Natural killer cell treated with Interleukin-12 subunit alpha and Interleukin-12 subunit beta and Interleukin-15 and Interleukin-18, amount 100 ng/mL, for 72 hours (primary cell): ENCODE measurements at regions not wholly inside any gene's neighbourhood (a gene's known extent, or its start where the extent isn't known, plus 50 kb on each side); places are given as distances from the start of the nearest gene placed in this dataset.

Experiments used
- ATAC-seq, 2 donors: fragments of 150-1000 bp; cut with Tn5 transposase in 1 of 2; sonication (Bioruptor Pico), chemical (Tn5 transposase) in 1 of 2; 2 replicates each; pipeline ENCODE4 v1.10.0; 2021
- DNase-seq: peaks from one replicate; pipeline ENCODE4 v3.0.0; 2022; ENCODE audit warnings: low spot score
- H3K27ac Mint-ChIP-seq, 2 donors: 1 replicate in 1 of 2; 2 replicates in 1 of 2; pipeline ENCODE4 v1.8.0; 2022; ENCODE audit warnings: mixed read lengths in 2 of 2, mild to moderate bottlenecking in 1 of 2, moderate library complexity in 1 of 2
- H3K27me3 Mint-ChIP-seq, 2 donors: 1 replicate in 1 of 2; 2 replicates in 1 of 2; pipeline ENCODE4 v1.8.0; 2022; ENCODE audit warnings: mixed read lengths in 2 of 2
- H3K36me3 Mint-ChIP-seq: one replicate; pipeline ENCODE4 v1.8.0; 2022; ENCODE audit warnings: mixed read lengths
- H3K4me1 Mint-ChIP-seq, 2 donors: 1 replicate in 1 of 2; 2 replicates in 1 of 2; pipeline ENCODE4 v1.8.0; 2022; ENCODE audit warnings: low read depth in 2 of 2, mixed read lengths in 2 of 2, mild to moderate bottlenecking in 1 of 2
- H3K4me3 Mint-ChIP-seq: one replicate; pipeline ENCODE4 v1.8.0; 2022; ENCODE audit warnings: mixed read lengths
- H3K9me3 Mint-ChIP-seq: 2 replicates; pipeline ENCODE4 v1.8.0; 2022; ENCODE audit warnings: mixed read lengths

DNA sequence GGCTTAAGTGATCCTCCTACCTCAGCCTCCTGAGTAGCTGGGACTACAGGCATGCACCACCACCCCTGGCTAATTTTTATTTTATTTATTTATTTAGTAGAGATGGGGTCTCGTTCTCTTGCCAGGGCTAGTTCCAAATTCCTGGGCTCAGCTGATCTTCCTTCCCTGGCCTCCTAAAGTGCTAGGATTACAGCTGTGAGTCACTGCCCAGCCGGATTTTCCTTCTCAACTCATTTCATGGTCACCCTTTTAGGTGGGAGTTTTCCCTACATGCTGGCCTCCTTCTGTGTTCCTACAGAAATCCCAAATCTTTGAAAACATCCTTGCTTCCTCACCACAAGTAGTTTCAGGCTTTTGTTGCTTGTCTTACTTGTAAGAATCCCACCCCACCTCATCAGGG is 102.1 kb upstream of the SIAH1 start:
- Mint-ChIP-seq H3K36me3 (no peaks in the 10 kb centered on the region), H3K27ac (no peak overlapping the region), H3K4me3 (no peak overlapping the region), H3K27me3 (peaks cover 12 to 18% of the 10 kb centered on the region in 2 donors), H3K9me3 (no peaks in the 10 kb centered on the region), H3K4me1 (peaks cover 0 to 4% of the 10 kb centered on the region in 2 donors)
- ATAC-seq (no peak), DNase-seq (no peak)

- ATAC-seq (no peak), DNase-seq (no peak)
- Mint-ChIP-seq H3K9me3 (no peaks in the 10 kb centered on the region), H3K27ac (peak overlapping the region in 1 of 2 donors; percentile 32), H3K4me3 (no peak overlapping the region), H3K4me1 (peaks cover 14 to 17% of the 10 kb centered on the region in 2 donors), H3K36me3 (no peaks in the 10 kb centered on the region), H3K27me3 (peaks cover 8 to 10% of the 10 kb centered on the region in 2 donors)
Measured at GRCh38 chr16:48481772-48482171, 96.6 kb upstream of the SIAH1 start.

GRCh38 chr16:48481211-48481610 is 96.0 kb upstream of the SIAH1 start:
- ATAC-seq (no peak), DNase-seq (no peak)
- peaks cover 14 to 17% of the 10 kb centered on the region in 2 donors for H3K4me1 Mint-ChIP-seq
- H3K27ac Mint-ChIP-seq, result peak overlapping the region in 1 of 2 donors; percentile 32
- H3K4me3 Mint-ChIP-seq, result no peak overlapping the region
- H3K36me3 Mint-ChIP-seq, result no peaks in the 10 kb centered on the region
- H3K27me3 Mint-ChIP-seq, result peaks cover 8 to 10% of the 10 kb centered on the region in 2 donors
- no peaks in the 10 kb centered on the region for H3K9me3 Mint-ChIP-seq

DNA sequence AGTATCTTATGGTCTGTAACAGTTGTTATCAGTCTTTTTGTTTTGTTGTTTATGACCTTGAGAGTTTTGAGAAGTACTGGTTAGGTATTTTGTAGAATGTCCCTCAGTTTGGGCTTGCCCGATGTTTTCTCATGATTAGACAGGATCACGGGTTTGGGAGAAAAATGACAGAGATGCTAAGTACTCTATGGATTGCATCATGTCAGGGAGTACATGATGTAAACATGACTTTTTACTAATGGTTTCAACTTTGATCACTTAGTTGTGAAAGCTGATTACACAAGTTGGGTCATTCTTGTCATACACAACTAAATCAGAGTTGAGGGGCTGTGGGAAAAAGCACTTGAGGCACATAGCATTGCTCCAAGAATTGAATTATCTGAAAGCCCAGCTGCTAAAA is 94.7 kb upstream of the SIAH1 start:
- H3K4me3 Mint-ChIP-seq, result peak overlapping the region; percentile 30
- no peak for DNase-seq
- H3K27ac Mint-ChIP-seq, result peak overlapping the region in 1 of 2 donors; percentile 81
- H3K9me3 Mint-ChIP-seq, result peaks cover 7% of the 10 kb centered on the region
- peaks cover 8 to 14% of the 10 kb centered on the region in 2 donors for H3K27me3 Mint-ChIP-seq
- peak; percentile 49 to 85 for ATAC-seq
- peaks cover 14 to 17% of the 10 kb centered on the region in 2 donors for H3K4me1 Mint-ChIP-seq
- H3K36me3 Mint-ChIP-seq, result no peaks in the 10 kb centered on the region

GRCh38 chr16:48479329-48479728 is 94.1 kb upstream of the SIAH1 start:
- ATAC-seq (no peak), DNase-seq (no peak)
- H3K27ac Mint-ChIP-seq, result no peak overlapping the region
- H3K9me3 Mint-ChIP-seq, result peaks cover 7% of the 10 kb centered on the region
- H3K27me3 Mint-ChIP-seq, result peaks cover 8 to 14% of the 10 kb centered on the region in 2 donors
- no peaks in the 10 kb centered on the region for H3K36me3 Mint-ChIP-seq
- peaks cover 14 to 17% of the 10 kb centered on the region in 2 donors for H3K4me1 Mint-ChIP-seq
- H3K4me3 Mint-ChIP-seq, result no peak overlapping the region

DNA sequence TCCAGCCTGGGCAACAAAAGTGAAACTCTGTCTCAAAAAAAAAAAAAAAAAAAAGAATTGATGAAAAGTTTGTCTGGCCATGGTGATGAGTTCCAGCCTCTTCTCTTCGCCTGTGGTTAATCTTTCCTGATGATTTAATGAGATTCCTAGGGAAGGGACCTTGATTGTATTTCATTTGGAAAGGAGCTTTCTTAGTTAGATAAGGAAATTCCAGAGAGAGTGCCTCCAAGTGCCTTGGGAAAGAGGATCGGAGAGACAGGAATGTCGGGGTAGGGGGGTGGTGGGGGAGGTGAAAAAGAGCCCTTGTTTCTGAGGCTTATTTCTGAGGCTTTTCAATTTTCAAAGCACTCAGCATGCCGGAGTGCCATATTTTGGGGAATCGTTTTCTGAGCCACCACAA is 93.2 kb upstream of the SIAH1 start:
- no peak overlapping the region for H3K27ac Mint-ChIP-seq
- H3K4me3 Mint-ChIP-seq, result no peak overlapping the region
- ATAC-seq, result no peak
- H3K9me3 Mint-ChIP-seq, result peaks cover 7% of the 10 kb centered on the region
- peaks cover 8 to 10% of the 10 kb centered on the region in 2 donors for H3K27me3 Mint-ChIP-seq
- H3K4me1 Mint-ChIP-seq, result peaks cover 15 to 17% of the 10 kb centered on the region in 2 donors
- H3K36me3 Mint-ChIP-seq, result peaks cover 5% of the 10 kb centered on the region
- DNase-seq, result no peak

GRCh38 chr16:48471435-48471834 is 86.2 kb upstream of the SIAH1 start:
- H3K4me3 Mint-ChIP-seq, result no peak overlapping the region
- peaks cover 6% of the 10 kb centered on the region for H3K36me3 Mint-ChIP-seq
- no peak overlapping the region for H3K27ac Mint-ChIP-seq
- DNase-seq (no peak), ATAC-seq (no peak)
- peaks cover 0 to 4% of the 10 kb centered on the region in 2 donors for H3K27me3 Mint-ChIP-seq
- H3K9me3 Mint-ChIP-seq, result peaks cover 7% of the 10 kb centered on the region
- peaks cover 0 to 5% of the 10 kb centered on the region in 2 donors for H3K4me1 Mint-ChIP-seq

DNA sequence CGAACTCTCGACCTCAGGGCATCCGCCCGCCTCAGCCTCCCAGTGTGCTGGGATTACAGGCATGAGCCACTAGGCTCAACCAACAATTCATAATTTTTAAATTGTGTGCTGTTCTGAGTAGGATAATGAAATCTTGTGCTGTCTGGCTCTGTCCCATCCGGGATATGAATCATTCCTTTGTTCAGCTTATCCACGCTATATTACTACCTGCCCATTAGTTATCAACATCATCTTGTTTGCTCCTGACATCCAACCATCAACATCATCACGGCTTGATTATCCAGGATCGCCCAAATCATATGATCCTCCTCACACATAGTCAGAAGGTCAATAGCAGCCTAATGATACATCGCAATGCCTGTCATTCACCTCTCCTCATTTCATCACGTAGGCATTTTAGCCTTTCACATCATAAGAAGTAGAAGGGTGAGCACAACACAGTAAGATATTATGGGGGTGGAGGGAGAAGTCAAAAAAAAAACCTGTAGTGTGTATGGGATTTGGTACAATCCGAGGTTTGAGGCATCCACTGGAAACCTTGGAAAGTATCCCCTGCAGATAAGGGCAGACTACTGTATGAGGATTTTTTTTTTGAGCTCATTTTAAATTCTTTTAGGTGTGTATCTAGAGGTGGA is 77.0 kb upstream of the SIAH1 start:
- H3K27me3 Mint-ChIP-seq, result peaks cover 6 to 9% of the 10 kb centered on the region in 2 donors
- H3K4me3 Mint-ChIP-seq, result no peak overlapping the region
- peaks cover 11% of the 10 kb centered on the region for H3K9me3 Mint-ChIP-seq
- H3K36me3 Mint-ChIP-seq, result peaks cover 14% of the 10 kb centered on the region
- H3K4me1 Mint-ChIP-seq, result peaks cover 32 to 34% of the 10 kb centered on the region in 2 donors
- no peak overlapping the region for H3K27ac Mint-ChIP-seq
- ATAC-seq (no peak), DNase-seq (no peak)

DNA sequence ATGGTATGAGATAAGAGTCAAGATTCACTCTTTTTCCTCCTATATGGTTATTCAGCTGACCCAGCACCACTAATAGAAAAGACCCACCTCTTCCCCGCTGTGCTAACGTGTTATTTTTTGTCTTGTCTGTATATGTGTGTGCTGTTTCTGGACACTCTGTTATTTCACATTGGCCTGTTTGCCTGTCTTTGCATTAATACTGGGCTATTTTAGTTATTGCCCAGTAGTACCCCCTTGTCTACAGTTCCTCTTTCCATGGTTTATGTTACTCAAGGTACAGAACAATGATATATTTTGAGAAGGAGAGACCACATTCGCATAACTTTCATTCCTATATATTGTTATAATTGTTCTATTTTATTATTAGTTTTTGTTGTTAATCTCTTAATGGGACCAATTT is 74.0 kb upstream of the SIAH1 start:
- Mint-ChIP-seq H3K36me3 (peaks cover 9% of the 10 kb centered on the region), H3K27ac (peak overlapping the region; percentile 42 to 43), H3K9me3 (peaks cover 8% of the 10 kb centered on the region), H3K4me1 (peaks cover 37 to 39% of the 10 kb centered on the region in 2 donors), H3K4me3 (peak overlapping the region; percentile 46), H3K27me3 (peaks cover 0 to 6% of the 10 kb centered on the region in 2 donors)
- ATAC-seq (no peak), DNase-seq (no peak)

- no peaks in the 10 kb centered on the region for H3K27me3 Mint-ChIP-seq
- DNase-seq, result no peak
- H3K36me3 Mint-ChIP-seq, result no peaks in the 10 kb centered on the region
- no peak overlapping the region for H3K27ac Mint-ChIP-seq
- ATAC-seq, result no peak
- H3K4me1 Mint-ChIP-seq, result peaks cover 22% of the 10 kb centered on the region in 2 donors
- no peaks in the 10 kb centered on the region for H3K9me3 Mint-ChIP-seq
- no peak overlapping the region for H3K4me3 Mint-ChIP-seq
Measured at GRCh38 chr16:48454051-48454450, 68.8 kb upstream of the SIAH1 start.

DNA sequence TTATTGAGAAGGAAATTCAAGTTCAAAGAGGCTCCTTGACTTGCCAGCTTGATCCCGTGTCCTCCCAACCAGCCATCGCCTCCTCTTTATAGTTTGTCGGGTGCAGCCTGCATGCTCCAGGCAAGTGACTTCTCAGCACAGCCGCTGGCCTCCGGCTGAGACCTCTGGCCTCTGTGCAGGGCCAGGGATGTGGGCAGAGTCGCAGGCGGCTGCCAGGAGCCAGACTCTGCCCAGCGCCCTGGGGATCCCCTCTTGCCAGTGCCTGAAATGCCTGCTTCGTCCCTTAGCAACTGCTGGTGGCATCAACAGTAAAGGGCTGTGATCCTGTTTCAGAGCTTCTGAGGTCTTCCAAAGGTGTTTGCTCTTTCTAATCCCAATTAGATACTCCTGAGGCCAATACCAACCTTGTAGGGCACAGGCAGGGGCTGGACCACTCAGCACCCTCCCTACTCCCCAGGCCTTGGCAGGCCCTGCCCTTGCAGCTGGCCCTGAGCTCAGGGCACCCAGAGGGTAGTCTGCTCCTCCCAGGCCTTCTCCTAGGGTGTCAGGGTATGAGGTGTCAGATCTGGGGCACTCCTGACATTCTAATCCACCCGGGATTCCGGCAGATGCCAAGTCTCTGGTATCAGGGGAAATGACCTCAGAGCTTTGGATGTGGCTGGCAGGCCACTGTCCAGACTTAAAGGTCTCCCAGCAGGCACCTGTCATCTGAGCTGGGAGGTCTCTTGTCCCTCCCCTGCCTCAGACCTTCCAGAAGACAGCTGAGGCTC is 68.0 kb upstream of the SIAH1 start:
- no peaks in the 10 kb centered on the region for H3K9me3 Mint-ChIP-seq
- no peaks in the 10 kb centered on the region for H3K36me3 Mint-ChIP-seq
- H3K27ac Mint-ChIP-seq, result no peak overlapping the region
- H3K27me3 Mint-ChIP-seq, result no peaks in the 10 kb centered on the region
- no peak overlapping the region for H3K4me3 Mint-ChIP-seq
- peaks cover 13 to 14% of the 10 kb centered on the region in 2 donors for H3K4me1 Mint-ChIP-seq
- ATAC-seq (no peak), DNase-seq (no peak)

DNA sequence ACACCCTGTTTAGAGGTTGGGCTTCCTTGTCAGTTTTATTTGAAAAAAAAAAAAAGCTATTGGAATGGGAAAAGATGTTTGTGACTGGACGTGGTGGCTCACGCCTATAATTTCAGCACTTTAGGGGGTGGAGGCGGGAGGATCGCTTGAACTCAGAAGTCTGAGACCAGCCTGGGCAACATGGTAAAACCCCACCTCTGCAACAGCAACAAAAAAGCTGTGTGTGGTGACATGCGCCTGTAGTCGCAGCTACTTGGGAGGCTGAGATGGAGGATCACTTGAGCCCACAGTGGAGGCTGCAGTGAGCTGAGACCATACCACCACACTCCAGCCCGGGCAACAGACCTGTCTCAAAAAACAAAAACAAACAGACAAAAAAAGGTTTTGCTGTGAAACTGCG is 66.1 kb upstream of the SIAH1 start:
- peaks cover 0 to 3% of the 10 kb centered on the region in 2 donors for H3K4me1 Mint-ChIP-seq
- no peaks in the 10 kb centered on the region for H3K9me3 Mint-ChIP-seq
- H3K27me3 Mint-ChIP-seq, result no peaks in the 10 kb centered on the region
- no peak overlapping the region for H3K4me3 Mint-ChIP-seq
- H3K36me3 Mint-ChIP-seq, result no peaks in the 10 kb centered on the region
- no peak overlapping the region for H3K27ac Mint-ChIP-seq
- no peak for ATAC-seq
- no peak for DNase-seq

DNA sequence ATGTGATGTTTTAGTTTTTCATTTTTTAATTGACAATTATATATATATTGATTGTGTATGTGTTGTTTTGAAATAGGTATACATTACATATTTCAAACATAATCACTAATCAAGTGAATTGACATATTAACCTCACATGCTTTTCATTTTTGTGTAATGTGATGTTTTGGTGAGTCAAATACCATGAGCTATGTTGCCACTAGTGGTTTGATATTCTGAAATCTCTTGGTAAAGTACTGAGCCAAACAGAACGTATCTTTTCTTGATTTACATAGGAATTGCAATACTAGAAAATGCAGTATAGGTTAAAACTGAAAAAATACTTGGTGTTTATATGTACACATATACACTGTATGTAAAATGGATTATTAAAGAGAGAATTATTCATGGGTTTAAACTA is 65.2 kb upstream of the SIAH1 start:
- peaks cover 0 to 3% of the 10 kb centered on the region in 2 donors for H3K4me1 Mint-ChIP-seq
- no peaks in the 10 kb centered on the region for H3K36me3 Mint-ChIP-seq
- no peak overlapping the region for H3K27ac Mint-ChIP-seq
- no peak overlapping the region for H3K4me3 Mint-ChIP-seq
- no peaks in the 10 kb centered on the region for H3K27me3 Mint-ChIP-seq
- ATAC-seq (no peak), DNase-seq (no peak)
- no peaks in the 10 kb centered on the region for H3K9me3 Mint-ChIP-seq

DNA sequence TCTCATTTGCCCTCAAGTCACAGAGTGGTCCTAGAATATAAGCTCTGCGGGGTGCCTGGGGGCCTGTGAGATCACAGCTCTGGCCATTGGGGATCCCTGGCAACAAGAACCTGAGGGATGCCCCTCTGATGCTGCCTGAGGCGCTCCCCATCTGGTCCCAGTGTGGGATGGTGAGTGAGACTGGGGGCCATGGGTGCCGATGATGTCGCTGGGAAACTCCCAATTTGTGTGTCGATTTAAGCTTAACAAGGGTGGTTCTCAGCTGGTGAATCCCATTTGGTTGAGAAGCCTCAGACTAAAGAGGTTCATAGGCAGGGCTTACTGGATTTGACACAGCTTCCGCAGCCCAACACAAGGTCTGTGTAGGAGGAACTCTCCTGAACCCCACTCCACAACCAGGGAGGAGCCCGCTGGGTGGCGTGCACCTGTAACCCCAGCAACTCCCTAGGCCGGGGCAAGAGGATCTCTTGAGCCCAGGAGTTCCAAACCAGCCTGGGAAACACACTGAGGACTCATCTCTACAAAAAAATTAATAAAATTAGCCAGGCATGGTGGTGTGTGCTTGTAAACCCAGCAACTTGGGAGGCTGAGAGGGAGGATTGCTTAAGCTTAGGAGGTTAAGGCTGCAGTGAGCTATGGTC is 63.7 kb upstream of the SIAH1 start:
- Mint-ChIP-seq H3K27me3 (no peaks in the 10 kb centered on the region), H3K9me3 (no peaks in the 10 kb centered on the region), H3K36me3 (no peaks in the 10 kb centered on the region), H3K4me1 (no peaks in the 10 kb centered on the region), H3K4me3 (no peak overlapping the region), H3K27ac (peak overlapping the region in 1 of 2 donors; percentile 4)
- ATAC-seq, result no peak
- no peak for DNase-seq
